HG02571 (cell line): ENCODE measurements at regions not wholly inside any gene's neighbourhood (a gene's known extent, or its start where the extent isn't known, plus 50 kb on each side); places are given as distances from the start of the nearest gene placed in this dataset.

ENCODE experiments used
- ATAC-seq: cut with Tn5 transposase; IDR thresholded peaks from one replicate; pipeline ENCODE4 v1.9.1; 2021; ENCODE audit warnings: mild to moderate bottlenecking, moderate library complexity; ENCODE audit not compliant: unreplicated experiment

DNA sequence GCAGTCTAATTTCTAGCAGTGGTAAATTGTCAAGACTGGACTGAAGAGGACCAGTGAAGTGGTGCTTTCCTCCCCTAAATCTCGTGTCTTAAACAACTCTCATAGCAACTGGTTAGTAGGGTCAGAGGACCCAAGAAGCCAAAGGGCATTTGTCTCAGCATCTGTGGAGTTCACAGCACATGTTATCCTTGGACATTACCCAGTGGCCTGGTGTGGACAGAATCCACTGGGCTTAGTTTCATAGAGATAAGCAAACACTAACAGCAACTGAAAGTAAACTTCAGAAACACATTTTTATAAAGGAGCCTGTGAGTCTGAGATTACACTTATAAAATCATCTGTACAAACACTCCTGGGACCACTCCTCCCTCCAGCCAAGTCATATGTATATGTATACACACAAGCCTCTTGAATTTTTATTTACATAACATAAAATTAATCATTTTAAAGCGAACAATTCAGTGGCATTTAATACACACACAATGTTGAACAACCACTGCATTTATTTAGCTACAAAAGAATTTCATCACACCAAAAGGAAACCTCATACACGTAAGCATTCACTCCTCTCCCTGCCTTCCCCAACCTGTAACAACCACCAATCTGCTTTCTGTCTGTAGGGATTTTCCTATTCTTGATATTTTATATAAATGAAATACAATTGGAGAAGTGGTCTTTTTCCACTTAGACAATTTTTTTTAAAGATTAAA is 457.8 kb downstream of the RASEF start:
- ATAC-seq, result no peak

GRCh38 chr9:82605657-82606031 is 457.3 kb downstream of the RASEF start:
- no peak for ATAC-seq

DNA sequence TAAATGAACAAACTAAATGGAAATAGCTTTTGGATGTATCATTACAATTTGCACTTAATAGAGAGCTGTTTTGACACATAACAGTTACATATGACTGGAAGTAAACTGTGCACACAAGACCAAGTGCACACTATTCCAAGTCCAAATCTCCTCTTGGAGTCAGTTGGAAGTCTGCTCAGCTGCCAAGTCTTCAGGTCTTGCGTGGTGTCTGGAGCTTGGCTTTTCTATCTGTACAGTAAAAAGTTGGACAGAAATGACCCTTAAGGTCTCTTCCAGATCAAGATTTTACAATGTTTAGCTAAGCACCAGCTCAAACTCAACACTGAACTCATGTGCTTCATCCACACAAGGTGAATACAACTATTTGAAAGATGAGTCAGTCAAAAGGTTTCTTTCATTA is 456.9 kb downstream of the RASEF start:
- no peak for ATAC-seq

- no peak for ATAC-seq
Observed at GRCh38 chr9:82606492-82607382, 456.2 kb downstream of the RASEF start.

DNA sequence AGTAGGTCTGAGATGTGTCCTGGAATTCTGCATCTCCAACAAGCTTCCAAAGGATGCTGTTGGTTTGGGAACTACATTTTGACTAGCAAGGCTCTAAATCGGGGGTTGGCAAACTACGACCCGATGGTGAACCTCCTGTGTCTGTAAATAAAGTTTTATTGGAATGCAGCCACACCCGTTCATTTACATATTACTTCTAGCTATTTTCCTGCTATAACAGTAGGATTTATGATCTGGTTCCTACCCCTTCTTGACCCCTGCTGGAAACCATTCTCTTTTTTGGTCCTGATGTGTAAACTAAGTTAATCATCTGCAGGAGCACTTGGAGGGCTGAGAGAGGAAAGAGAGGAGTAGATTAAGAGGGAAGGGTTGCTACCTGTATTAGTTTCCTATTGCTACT is 454.5 kb downstream of the RASEF start:
- ATAC-seq, result no peak

DNA sequence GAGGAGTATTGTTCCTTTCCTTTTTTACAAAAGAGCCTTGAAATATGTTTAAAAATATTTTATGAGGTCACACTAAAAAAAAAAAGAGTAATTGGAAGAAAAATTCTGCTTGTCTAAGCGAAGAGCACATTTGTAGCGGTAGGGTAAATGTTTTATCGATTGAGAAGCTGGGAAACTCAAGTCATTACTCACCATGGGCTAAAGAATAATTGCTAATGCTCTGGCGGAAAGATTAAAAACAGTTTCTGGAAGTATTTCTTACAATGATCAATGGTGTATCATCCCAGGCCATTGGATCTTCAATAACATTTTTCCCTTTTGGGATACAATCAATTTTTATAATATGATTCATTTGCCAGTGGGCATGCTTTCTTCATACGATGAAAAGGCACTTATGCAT is 450.0 kb downstream of the RASEF start:
- no peak for ATAC-seq

DNA sequence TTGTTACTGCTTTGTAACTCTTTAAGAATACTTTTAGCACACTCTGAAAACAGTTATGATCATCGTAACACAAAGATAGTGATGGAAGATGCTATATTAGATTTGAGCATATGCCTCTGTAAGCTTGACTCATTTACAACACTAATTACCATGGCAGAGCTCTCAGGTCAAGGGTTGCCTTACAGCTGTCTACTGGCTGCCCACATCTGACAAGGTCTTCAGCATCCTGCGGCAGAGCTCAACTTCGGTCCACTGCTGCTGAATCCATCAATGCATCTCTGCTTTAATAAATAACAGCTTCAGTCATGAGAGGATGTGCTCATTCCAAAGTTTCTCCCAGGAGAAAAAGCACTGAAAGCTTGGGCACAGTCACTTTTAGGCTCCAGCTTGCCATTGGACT is 449.4 kb downstream of the RASEF start:
- no peak for ATAC-seq

GRCh38 chr9:82616545-82616944 is 446.4 kb downstream of the RASEF start:
- ATAC-seq, result no peak

DNA sequence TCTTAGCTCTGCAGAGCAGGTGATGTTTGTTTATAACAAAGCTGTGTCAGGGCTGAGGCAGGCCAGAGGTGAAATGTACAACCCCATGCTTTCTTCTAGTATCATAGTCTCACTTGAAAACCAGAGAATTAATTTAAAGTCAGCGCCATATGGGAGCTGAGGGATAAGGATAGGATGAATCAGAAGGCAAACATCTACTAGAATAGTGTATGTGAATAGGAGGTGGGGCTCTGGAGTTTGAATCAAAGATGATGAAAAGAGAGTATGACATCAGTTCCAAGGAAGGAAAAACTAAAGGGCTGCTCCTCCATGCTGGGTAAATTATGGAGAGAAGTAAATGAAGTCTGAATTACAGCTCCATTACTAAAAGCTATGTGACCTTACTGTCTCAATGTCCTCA is 441.5 kb downstream of the RASEF start:
- ATAC-seq, result no peak

- no peak for ATAC-seq
Observed at GRCh38 chr9:82637368-82637767, 425.6 kb downstream of the RASEF start.

- no peak for ATAC-seq
Observed at GRCh38 chr9:82645600-82645999, 417.3 kb downstream of the RASEF start.

DNA sequence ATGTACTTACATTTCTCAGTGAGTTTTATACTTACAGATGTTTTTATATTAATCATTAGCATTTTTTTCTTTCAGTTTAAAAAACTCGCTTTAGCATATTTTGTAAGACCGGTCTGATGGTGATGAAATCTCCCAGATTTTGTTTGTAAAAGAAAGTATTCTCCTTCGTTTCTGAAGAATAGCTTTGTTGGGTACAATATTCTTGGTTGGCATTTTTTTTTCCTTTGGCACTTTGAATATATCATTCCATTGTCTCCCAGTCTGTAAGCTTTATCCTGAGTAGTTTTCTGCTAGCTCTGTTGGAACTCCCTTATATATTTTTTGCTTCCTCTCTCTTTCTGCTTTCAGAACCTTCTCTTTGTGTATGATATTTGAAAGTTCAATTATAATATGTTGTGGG is 412.6 kb downstream of the RASEF start:
- no peak for ATAC-seq

DNA sequence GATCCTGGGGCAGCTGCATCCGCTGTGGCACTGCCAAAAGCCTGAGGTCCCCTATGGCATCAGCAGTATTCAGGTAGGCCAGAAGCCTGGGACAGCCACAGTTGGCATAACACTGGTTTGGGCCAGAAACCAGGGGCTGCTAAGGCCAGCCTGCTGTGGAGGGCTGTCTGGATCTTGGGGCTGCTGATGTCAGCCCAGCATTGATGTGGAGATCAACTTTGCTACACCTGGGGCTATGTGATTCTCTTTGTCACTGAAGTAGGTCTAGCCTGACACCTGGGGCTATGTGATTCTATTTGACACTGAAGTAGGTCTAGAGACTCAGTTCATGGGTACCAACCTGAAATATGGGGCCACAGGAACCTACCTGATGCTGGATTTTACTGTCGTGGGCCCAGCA is 411.5 kb downstream of the RASEF start:
- no peak for ATAC-seq

- ATAC-seq, result no peak
Observed at GRCh38 chr9:82665324-82665723, 397.6 kb downstream of the RASEF start.

DNA sequence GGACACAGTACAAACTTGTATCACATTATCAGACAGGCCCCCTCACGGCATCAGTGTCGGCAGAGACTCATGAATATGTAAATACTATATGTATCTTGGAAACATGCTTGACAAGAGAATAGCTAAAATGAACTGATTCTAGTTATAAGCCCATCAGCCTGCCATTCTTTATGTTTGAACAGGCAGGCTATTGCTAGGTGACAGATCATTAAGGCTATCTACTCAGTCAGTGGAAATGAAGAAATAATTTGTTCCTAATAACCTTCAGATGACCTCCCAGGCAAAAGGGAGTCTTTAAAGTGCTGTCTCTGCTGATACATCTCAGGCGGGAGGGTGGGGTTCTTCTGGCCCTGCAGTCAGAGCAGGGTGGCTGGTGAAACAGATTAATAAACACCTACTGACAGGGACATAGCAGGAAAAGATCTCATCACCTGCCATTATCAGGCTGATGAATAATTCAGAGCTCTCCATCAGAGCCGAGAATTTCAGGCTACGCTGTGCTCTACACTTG is 394.2 kb downstream of the RASEF start:
- no peak for ATAC-seq

- no peak for ATAC-seq
Observed at GRCh38 chr9:82670000-82670399, 392.9 kb downstream of the RASEF start.

GRCh38 chr9:82670726-82671125 is 392.2 kb downstream of the RASEF start:
- no peak for ATAC-seq

DNA sequence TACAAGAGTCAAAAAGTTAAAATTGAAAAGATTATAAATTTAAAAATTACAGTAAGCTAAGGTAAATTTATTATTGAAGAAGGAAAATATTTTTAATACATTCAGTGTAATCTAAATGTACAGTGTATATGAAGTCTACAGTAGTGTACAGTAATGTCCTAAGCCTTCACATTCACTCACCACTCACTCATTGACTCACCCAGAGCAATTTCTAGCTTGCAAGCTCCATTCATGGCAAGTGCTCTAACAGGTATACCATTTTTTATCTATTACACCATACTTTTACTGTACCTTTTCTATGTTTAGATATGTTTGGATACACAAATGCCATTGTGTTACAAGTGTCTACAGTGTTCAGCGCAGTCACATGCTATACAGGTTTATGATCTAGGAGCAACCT is 389.7 kb downstream of the RASEF start:
- no peak for ATAC-seq

GRCh38 chr9:82673919-82674318 is 389.0 kb downstream of the RASEF start:
- ATAC-seq, result no peak

DNA sequence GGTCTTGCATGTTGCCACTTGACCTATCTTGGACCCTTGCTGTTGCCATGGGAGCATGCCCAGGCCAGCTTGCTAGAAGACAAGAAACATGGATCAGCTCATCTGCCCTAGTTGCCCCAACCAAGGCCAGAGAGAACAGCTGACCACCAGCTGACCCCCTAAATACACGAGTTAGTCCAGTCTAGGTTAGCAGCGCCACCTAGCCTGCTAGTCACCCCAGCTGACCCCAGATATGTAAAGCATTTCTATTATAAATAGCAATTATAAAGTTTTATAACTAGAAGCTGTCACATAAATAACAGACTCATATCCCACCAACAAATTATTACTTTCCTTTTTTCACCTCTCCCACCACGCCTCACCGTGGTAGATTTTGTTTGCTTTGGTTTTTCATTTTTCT is 387.8 kb downstream of the RASEF start:
- no peak for ATAC-seq

DNA sequence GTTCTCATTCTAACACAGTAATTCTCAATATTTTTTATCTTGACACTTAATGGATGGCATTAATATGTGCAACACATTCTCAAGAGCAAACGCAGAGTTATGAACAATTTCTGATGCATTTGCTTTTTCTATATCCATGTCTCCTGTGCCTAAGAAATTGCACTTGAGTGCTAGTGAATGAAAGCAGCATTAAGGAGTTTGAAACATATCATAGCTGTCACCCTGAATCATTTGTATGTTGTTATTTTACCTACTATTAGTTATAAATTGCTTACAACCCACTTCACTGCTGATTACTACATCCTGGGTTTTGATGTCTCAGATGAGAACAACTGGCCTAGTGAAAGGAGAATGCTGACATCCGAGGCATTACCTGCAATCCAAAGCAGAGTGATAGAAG is 387.3 kb downstream of the RASEF start:
- ATAC-seq, result no peak

DNA sequence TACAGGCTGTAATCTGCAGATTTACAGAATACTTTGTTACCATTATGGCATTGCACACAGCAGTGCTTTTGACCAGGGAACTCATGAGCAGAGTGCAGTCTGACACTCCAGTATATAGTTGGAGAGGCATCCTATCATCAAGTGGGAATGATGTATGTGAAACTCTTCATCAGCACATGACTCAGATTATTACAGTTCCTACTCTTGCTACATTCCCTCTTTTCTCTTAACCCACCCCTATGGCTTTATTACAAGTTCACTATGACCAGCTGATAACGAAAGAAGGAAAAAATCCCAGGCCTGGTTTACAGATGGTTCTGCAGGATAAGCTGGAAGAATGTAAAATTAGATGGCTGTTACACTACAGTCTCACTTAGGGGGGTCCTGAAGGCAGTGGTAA is 385.9 kb downstream of the RASEF start:
- ATAC-seq, result no peak
